HepG2 (cell line): ENCODE measurements at regions not wholly inside any gene's neighbourhood (a gene's known extent, or its start where the extent isn't known, plus 50 kb on each side); places are given as distances from the start of the nearest gene placed in this dataset.

Source experiments
- ATAC-seq: fragments of 200-7000 bp; cut with Tn5 transposase; 3 replicates; pipeline ENCODE4 v1.9.1; 2020; ENCODE audit warnings: mild to moderate bottlenecking, moderate library complexity
- BruUV-seq: library from RNA; stranded (reverse); fragments of 400-500 nt; replicated peaks from 2 replicates; lab custom pipeline; 2021; lab: Mats Ljungman, UMichigan
- CTCF ChIA-PET: fragments of 300-600 bp; formaldehyde crosslinking; extraction: SDS; loops from one replicate; lab custom pipeline; 2021; ENCODE audit warnings: low total read pairs, inconsistent platforms, low intra/inter-chr PET ratio; lab: Yijun Ruan, JAX
- POLR2A ChIA-PET: fragments of 350-600 bp; sonication (Branson Sonifier 250); formaldehyde crosslinking; loops from one replicate; lab custom pipeline; 2020; ENCODE audit warnings: antibody characterized with exemption, inconsistent platforms; lab: Yijun Ruan, JAX
- DNase-seq: peaks from one replicate; pipeline ENCODE4 v3.0.0-alpha.2; 2015; ENCODE audit warnings: low spot score
- FAIRE-seq: peaks from 3 replicates; lab custom pipeline; 2011; peaks lifted over from hg19 to GRCh38; lab: Jason Lieb, UNC
- H2AFZ ChIP-seq: one replicate; pipeline ENCODE4 v1.6.1; 2011; ENCODE audit warnings: low read length, inconsistent platforms
- H3K27ac ChIP-seq: fragments of 300-600 bp; 3 replicates; pipeline ENCODE4 v1.8.0; 2011; ENCODE audit warnings: mixed run types, mild to moderate bottlenecking, mixed read lengths, low read length, inconsistent platforms; ENCODE audit not compliant: insufficient read depth; ENCODE audit errors: extremely low read length
- H3K27me3 ChIP-seq, 2 experiments: fragments of 200-600 bp in 1 of 2; 2 replicates in 1 of 2; 3 replicates in 1 of 2; pipeline versions ENCODE4 v1.6.0 to v1.8.0; 2011; ENCODE audit warnings: low read length in 2 of 2, mild to moderate bottlenecking in 2 of 2, moderate library complexity in 2 of 2, inconsistent platforms in 1 of 2; ENCODE audit not compliant: insufficient read depth in 2 of 2, control insufficient read depth in 1 of 2
- H3K36me3 ChIP-seq, 2 experiments: fragments of 200-600 bp in 1 of 2; replicated peaks in 1 of 2; 2 replicates in 1 of 2; 3 replicates in 1 of 2; pipeline versions ENCODE4 v1.5.1 to v1.8.0; 2011; ENCODE audit warnings: low read length in 2 of 2, inconsistent platforms in 1 of 2; ENCODE audit not compliant: insufficient read depth in 2 of 2, control insufficient read depth in 1 of 2
- H3K4me1 ChIP-seq: 2 replicates; pipeline ENCODE4 v1.5.1; 2012; ENCODE audit warnings: low read length, inconsistent platforms; ENCODE audit not compliant: insufficient read depth
- H3K4me2 ChIP-seq: 2 replicates; pipeline ENCODE4 v1.6.0; 2011; ENCODE audit warnings: low read depth, low read length, inconsistent platforms
- H3K4me3 ChIP-seq, 3 experiments: fragments of 200-600 bp in 1 of 3; sonication (generic), shearing (Covaris generic) in 1 of 3; replicated peaks in 1 of 3; 2 replicates each; pipeline ENCODE4 v1.5.1; 2011 to 2016; ENCODE audit warnings: low read length in 3 of 3, inconsistent platforms in 2 of 3, low read depth in 2 of 3, mild to moderate bottlenecking in 2 of 3, control low read depth in 1 of 3, mixed read lengths in 1 of 3; ENCODE audit not compliant: insufficient read depth in 1 of 3
- H3K79me2 ChIP-seq: one replicate; pipeline ENCODE4 v1.6.1; 2011; ENCODE audit warnings: low read length, inconsistent platforms; ENCODE audit not compliant: insufficient read depth
- H3K9ac ChIP-seq: 2 replicates; pipeline ENCODE4 v1.6.0; 2011; ENCODE audit warnings: mild to moderate bottlenecking, low read depth, low read length, inconsistent platforms; ENCODE audit not compliant: insufficient read depth
- H3K9me3 ChIP-seq: 2 replicates; pipeline ENCODE4 v1.5.1; 2012; ENCODE audit warnings: mild to moderate bottlenecking, low read length
- H4K20me1 ChIP-seq: 2 replicates; pipeline ENCODE4 v1.6.0; 2011; ENCODE audit warnings: inconsistent platforms, mild to moderate bottlenecking, low read length, moderate library complexity; ENCODE audit not compliant: insufficient read depth
- HNRNPLL ChIP-seq: fragments of 200-400 bp; formaldehyde crosslinking; IDR thresholded peaks from 2 replicates; pipeline ENCODE4 v1.6.1; 2017; ENCODE audit warnings: mild to moderate bottlenecking, low read depth, low read length; ENCODE audit not compliant: poor library complexity, severe bottlenecking
- RAD21 ChIP-seq: fragments of 450-650 bp; formaldehyde crosslinking; IDR thresholded peaks from 2 replicates; pipeline ENCODE4 v1.5.0; 2020; ENCODE audit warnings: mild to moderate bottlenecking
- SMC3 ChIP-seq: IDR thresholded peaks from 2 replicates; pipeline ENCODE4 v1.6.1; 2011; ENCODE audit warnings: low read length, improper control_type of control experiment
- SMYD3 ChIP-seq: sonication (generic); formaldehyde crosslinking; IDR thresholded peaks from 2 replicates; pipeline ENCODE4 v1.8.1; 2023; ENCODE audit warnings: mild to moderate bottlenecking, missing genetic modification reagents
- STAG1 ChIP-seq: sonication (generic); formaldehyde crosslinking; IDR thresholded peaks from 2 replicates; pipeline ENCODE4 v1.4.0; 2020; ENCODE audit warnings: missing genetic modification reagents
- TEAD3 ChIP-seq: optimal IDR thresholded peaks from 2 replicates; pipeline ENCODE3; 2016; ENCODE audit warnings: borderline replicate concordance
- XRCC5 ChIP-seq: fragments of 200-400 bp; formaldehyde crosslinking; optimal IDR thresholded peaks from 2 replicates; pipeline ENCODE3; 2017; ENCODE audit warnings: mild to moderate bottlenecking, low read length
- ZNF44 ChIP-seq: sonication (generic); formaldehyde crosslinking; IDR thresholded peaks from 2 replicates; pipeline ENCODE4 v1.5.1; 2020; ENCODE audit warnings: mild to moderate bottlenecking, missing genetic modification reagents
- ZNF501 ChIP-seq: sonication (generic); formaldehyde crosslinking; IDR thresholded peaks from 2 replicates; pipeline ENCODE4 v1.5.1; 2020; ENCODE audit warnings: mild to moderate bottlenecking, moderate library complexity, missing genetic modification reagents
- WGBS: methylation state at CpG from one replicate; pipeline ENCODE4 v1.1.6; 2017; ENCODE audit warnings: low lambda C conversion rate; 5-methylcytosine and 5-hydroxymethylcytosine counted together
- in situ Hi-C: cut with HindIII; loops from 2 replicates; pipeline ENCODE4 v1.10.0; 2017; ENCODE audit warnings: low pct_unique_long_range_greater_than_20kb; ENCODE audit not compliant: extremely low pct_ligation_motif_present
- intact Hi-C: fragments of 100-400 bp; cut with micrococcal nuclease; formaldehyde crosslinking; loops from one replicate; pipeline ENCODE4 v1.10.0; 2022; ENCODE audit not compliant: unreplicated experiment
- TF ChIP-seq, protein P1 (sequence below): sonication (generic); formaldehyde crosslinking; IDR thresholded peaks from 2 replicates; pipeline ENCODE4 v1.5.0; 2020; ENCODE audit warnings: mild to moderate bottlenecking, missing genetic modification reagents
- TF ChIP-seq, protein P2 (sequence below): sonication (generic); formaldehyde crosslinking; IDR thresholded peaks from 2 replicates; pipeline ENCODE4 v1.4.0; 2020; ENCODE audit warnings: low read depth, missing genetic modification reagents
- TF ChIP-seq, protein P3 (sequence below): sonication (generic); formaldehyde crosslinking; IDR thresholded peaks from 2 replicates; pipeline ENCODE4 v1.5.0; 2020; ENCODE audit warnings: mild to moderate bottlenecking, missing genetic modification reagents, moderate library complexity

DNA sequence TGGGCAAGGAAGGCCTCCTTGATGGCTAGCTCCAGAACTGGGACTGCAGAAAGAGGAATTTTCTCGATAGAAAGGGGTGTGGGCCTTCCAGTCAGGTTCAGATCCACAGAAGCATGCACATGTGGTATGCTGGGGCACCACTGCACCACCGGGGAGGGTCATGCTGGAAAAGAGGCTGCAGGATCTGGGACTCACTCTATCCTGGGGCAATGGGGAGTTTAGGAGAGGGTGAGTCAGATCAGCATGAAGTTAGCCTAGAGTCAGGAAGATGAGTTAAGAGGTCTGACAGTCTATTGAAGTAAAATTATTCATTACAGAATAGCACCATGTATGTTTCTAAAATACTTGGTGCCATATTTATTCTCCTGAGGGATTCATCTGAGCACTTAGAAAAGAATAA lies 130.2 kb upstream of the TOPAZ1 start (continued):
- TF ChIP-seq, protein P1, sequence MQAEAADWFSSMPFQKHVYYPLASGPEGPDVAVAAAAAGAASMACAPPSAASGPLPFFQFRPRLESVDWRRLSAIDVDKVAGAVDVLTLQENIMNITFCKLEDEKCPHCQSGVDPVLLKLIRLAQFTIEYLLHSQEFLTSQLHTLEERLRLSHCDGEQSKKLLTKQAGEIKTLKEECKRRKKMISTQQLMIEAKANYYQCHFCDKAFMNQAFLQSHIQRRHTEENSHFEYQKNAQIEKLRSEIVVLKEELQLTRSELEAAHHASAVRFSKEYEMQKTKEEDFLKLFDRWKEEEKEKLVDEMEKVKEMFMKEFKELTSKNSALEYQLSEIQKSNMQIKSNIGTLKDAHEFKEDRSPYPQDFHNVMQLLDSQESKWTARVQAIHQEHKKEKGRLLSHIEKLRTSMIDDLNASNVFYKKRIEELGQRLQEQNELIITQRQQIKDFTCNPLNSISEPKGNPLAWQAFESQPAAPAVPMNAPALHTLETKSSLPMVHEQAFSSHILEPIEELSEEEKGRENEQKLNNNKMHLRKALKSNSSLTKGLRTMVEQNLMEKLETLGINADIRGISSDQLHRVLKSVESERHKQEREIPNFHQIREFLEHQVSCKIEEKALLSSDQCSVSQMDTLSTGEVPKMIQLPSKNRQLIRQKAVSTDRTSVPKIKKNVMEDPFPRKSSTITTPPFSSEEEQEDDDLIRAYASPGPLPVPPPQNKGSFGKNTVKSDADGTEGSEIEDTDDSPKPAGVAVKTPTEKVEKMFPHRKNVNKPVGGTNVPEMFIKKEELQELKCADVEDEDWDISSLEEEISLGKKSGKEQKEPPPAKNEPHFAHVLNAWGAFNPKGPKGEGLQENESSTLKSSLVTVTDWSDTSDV (CRISPR knock-in tag): no peak
- TF ChIP-seq, protein P2, sequence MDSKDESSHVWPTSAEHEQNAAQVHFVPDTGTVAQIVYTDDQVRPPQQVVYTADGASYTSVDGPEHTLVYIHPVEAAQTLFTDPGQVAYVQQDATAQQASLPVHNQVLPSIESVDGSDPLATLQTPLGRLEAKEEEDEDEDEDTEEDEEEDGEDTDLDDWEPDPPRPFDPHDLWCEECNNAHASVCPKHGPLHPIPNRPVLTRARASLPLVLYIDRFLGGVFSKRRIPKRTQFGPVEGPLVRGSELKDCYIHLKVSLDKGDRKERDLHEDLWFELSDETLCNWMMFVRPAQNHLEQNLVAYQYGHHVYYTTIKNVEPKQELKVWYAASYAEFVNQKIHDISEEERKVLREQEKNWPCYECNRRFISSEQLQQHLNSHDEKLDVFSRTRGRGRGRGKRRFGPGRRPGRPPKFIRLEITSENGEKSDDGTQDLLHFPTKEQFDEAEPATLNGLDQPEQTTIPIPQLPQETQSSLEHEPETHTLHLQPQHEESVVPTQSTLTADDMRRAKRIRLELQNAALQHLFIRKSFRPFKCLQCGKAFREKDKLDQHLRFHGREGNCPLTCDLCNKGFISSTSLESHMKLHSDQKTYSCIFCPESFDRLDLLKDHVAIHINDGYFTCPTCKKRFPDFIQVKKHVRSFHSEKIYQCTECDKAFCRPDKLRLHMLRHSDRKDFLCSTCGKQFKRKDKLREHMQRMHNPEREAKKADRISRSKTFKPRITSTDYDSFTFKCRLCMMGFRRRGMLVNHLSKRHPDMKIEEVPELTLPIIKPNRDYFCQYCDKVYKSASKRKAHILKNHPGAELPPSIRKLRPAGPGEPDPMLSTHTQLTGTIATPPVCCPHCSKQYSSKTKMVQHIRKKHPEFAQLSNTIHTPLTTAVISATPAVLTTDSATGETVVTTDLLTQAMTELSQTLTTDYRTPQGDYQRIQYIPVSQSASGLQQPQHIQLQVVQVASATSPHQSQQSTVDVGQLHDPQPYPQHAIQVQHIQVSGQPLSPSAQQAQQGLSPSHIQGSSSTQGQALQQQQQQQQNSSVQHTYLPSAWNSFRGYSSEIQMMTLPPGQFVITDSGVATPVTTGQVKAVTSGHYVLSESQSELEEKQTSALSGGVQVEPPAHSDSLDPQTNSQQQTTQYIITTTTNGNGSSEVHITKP (CRISPR knock-in tag): no peak
- TF ChIP-seq ZNF44 (CRISPR knock-in tag): no peak
- TF ChIP-seq, all 625 proteins: peak for 0

DNA sequence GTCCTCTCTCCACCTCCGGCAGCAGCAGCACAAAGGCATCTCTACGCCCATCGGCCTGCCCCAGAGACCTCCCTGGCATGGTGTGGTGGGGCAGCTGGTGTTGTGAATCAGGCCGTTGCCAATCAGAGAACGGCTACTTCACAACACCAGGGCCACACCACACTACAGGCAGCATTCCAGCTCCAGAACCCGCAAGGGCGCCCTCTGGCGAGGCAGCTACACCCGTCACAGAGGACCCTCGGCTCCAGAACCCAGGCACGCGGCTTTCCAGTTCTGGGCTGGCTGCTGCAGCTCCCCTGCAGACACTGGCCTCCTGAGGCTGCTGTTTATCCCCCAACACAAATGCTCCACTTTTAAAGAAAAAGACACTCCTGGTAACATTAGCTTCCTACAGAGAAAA lies 127.5 kb upstream of the TOPAZ1 start:
- peak; percentile 13 for DNase-seq
- intact Hi-C loops: loop anchor here (10.0 kb wide), 1 partner anchor 259 kb away; no protein-coding TSS in a partner anchor
- POLR2A ChIA-PET: no interaction called here
- WGBS: 60% methylated on average over 7 of the region's 12 CpGs
- H3K79me2 ChIP-seq: no peaks in the 10 kb centered on the region
- in situ Hi-C loops: loop anchor here (10.0 kb wide), 1 partner anchor 259 kb away; no protein-coding TSS in a partner anchor
- ATAC-seq: peak; percentile 95
- no peak overlapping the region for H2AFZ ChIP-seq
- peaks cover 0 to 11% of the 10 kb centered on the region in 2 experiments; a peak in 1 of 5 replicates for H3K27me3 ChIP-seq
- no peak overlapping the region for H3K27ac ChIP-seq
- H3K4me2 ChIP-seq: no peak overlapping the region
- CTCF ChIA-PET: interaction anchor here (1.4 kb wide), 1 partner anchor 570 kb away, joined by 7 read pairs; no protein-coding TSS in a partner anchor
- no TSS peak for BruUV-seq
- H3K4me3 ChIP-seq: no peak overlapping the region
- H3K9ac ChIP-seq: no peak overlapping the region
- no peak for FAIRE-seq
- H3K4me1 ChIP-seq: no peaks in the 10 kb centered on the region
- H4K20me1 ChIP-seq: no peaks in the 10 kb centered on the region
- H3K36me3 ChIP-seq: no peaks in the 10 kb centered on the region
- H3K9me3 ChIP-seq: no peaks in the 10 kb centered on the region
- TF ChIP-seq HNRNPLL (peak; percentile 32), RAD21 (CRISPR knock-in tag) (peak; percentile 46; the same call in 1 of the 2 replicates), TEAD3 (CRISPR knock-in tag) (peak; percentile 77), SMC3 (peak; percentile 27; the same call in 1 of the 2 replicates), XRCC5 (peak; percentile 18), SMYD3 (CRISPR knock-in tag) (no peak), ZNF501 (CRISPR knock-in tag) (no peak), STAG1 (CRISPR knock-in tag) (peak; percentile 56)
- TF ChIP-seq, protein P3, sequence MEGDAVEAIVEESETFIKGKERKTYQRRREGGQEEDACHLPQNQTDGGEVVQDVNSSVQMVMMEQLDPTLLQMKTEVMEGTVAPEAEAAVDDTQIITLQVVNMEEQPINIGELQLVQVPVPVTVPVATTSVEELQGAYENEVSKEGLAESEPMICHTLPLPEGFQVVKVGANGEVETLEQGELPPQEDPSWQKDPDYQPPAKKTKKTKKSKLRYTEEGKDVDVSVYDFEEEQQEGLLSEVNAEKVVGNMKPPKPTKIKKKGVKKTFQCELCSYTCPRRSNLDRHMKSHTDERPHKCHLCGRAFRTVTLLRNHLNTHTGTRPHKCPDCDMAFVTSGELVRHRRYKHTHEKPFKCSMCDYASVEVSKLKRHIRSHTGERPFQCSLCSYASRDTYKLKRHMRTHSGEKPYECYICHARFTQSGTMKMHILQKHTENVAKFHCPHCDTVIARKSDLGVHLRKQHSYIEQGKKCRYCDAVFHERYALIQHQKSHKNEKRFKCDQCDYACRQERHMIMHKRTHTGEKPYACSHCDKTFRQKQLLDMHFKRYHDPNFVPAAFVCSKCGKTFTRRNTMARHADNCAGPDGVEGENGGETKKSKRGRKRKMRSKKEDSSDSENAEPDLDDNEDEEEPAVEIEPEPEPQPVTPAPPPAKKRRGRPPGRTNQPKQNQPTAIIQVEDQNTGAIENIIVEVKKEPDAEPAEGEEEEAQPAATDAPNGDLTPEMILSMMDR (CRISPR knock-in tag): peak; percentile 72
